Jurkat, Clone E6-1 (cell line): ENCODE measurements at regions not wholly inside any gene's neighbourhood (a gene's known extent, or its start where the extent isn't known, plus 50 kb on each side); places are given as distances from the start of the nearest gene placed in this dataset.

Experiments
- DNase-seq: peaks from one replicate; pipeline ENCODE4 v3.0.0-alpha.2; 2011; ENCODE audit warnings: low read depth, low spot score
- H3K4me3 ChIP-seq: 2 replicates; pipeline ENCODE4 v1.5.1; 2011; ENCODE audit warnings: mild to moderate bottlenecking, low read length, control low read depth, moderate library complexity

DNA sequence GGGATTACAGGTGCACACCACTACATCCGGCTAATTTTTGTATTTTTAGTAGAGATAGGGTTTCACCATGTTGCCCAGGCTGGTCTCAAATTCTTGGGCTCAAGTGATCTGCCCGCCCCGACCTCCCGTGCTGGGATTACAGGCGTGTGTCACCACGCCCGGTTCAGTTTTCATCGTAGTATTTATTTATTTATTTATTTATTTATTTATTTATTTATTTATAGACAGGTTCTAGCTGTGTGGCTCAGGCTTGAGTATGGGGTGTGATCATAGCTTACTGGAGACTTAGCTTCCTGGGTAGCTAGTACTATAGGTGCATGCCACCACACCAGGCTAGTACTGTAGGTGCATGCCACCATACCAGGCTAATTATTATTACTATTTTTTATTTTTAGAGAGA lies 64.1 kb upstream of the STOX2 start:
- DNase-seq: no peak
- no peak overlapping the region for H3K4me3 ChIP-seq

DNA sequence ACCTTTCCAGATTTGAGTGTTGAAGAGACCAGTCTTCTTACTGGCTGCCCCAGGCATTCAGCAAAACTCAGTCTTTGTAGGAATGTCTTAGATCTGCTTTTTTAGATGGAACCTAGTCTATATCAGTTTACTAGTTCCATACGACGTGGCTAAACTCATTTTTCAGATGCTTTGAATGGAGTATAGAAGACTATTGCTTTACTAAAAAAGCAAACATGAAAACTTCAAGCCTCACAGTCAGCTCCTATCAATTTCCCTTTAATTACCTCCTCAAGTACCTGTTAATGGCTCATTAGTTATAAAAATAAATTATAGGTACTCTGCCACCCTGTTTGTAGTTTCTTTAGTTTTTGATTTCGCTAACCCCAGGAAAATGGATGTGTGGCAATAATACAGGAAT lies 63.0 kb upstream of the STOX2 start:
- no peak overlapping the region for H3K4me3 ChIP-seq
- DNase-seq: no peak

GRCh38 chr4:183843248-183843671 lies 61.8 kb upstream of the STOX2 start:
- DNase-seq: no peak
- H3K4me3 ChIP-seq: no peak overlapping the region

GRCh38 chr4:183846951-183847350 lies 58.2 kb upstream of the STOX2 start:
- no peak overlapping the region for H3K4me3 ChIP-seq
- DNase-seq: no peak

DNA sequence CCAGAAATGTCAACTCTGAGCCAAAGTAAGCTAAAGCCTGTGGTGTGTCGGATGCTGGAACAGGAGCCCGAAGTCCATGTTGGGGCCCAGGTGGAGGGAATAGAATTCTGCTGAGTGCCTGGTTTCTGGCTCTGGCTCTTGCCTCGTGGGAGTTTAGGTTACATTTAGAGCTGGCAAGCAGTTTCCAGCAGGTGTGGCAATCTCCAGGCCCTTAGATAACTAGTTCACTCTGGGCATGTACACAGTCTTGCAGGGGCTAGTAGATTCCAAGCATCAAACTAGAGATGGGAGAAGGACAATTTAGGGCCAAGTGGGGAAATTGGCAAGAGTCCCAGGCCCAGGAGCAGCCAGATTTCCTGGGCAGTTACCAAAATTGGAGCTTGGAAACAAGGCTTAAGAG lies 56.3 kb upstream of the STOX2 start:
- H3K4me3 ChIP-seq: no peak overlapping the region
- no peak for DNase-seq

- DNase-seq: no peak
- H3K4me3 ChIP-seq: no peak overlapping the region
Measured at GRCh38 chr4:183852910-183853547, 52.1 kb upstream of the STOX2 start.

- no peak overlapping the region for H3K4me3 ChIP-seq
- no peak for DNase-seq
Measured at GRCh38 chr4:183853548-183853940, 51.6 kb upstream of the STOX2 start.
